ENCODE measurements at regions not wholly inside any gene's neighbourhood (a gene's known extent, or its start where the extent isn't known, plus 50 kb on each side); places are given as distances from the start of the nearest gene placed in this dataset.

- Histone ChIP-seq H3K4me3 (ENCODE audit: low read depth in 1 of 2, low read length in 2 of 2) (no peak overlapping the region), H3K4me1 (ENCODE audit: insufficient read depth, low read length) (no peaks in the 10 kb centered on the region), H3K36me3 (ENCODE audit: insufficient read depth, low read length) (no peaks in the 10 kb centered on the region), H3K9me3 (ENCODE audit: low read length) (no peaks in the 10 kb centered on the region), H3K27me3 (ENCODE audit: control insufficient read depth in 1 of 2, insufficient read depth in 2 of 2, low read length in 2 of 2) (peaks cover 0 to 6% of the 10 kb centered on the region in 2 donors), H3K27ac (ENCODE audit: low read depth, low read length) (no peak overlapping the region), H3K9ac (ENCODE audit: low read length) (no peak overlapping the region)
These were observed 728.6 kb downstream of the BRD1 start for GRCh38 chr22:49099089-49099488.

DNA sequence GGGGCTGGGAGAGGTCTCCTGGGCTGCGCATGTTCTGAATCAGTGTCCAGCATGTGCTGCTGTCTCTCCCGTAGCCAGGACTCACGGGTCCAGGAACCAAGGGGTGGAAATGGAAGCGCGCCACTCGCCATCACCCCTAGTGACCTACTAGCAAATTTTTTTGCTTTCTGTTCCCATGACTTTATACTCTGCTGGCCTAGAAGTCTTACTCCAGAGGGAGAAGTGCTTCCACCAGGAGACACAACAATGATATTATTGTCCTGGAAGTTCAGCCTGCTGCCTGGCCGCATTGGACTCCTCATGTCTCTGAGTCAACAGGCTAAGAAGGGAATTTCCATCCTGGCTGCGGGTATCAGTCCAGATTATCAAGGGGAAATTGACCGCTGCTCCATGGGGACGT, 729.7 kb downstream of the BRD1 start:
- Histone ChIP-seq H3K36me3 (ENCODE audit: insufficient read depth, low read length) (no peaks in the 10 kb centered on the region), H3K4me3 (ENCODE audit: low read depth in 1 of 2, low read length in 2 of 2) (no peak overlapping the region), H3K27me3 (ENCODE audit: control insufficient read depth in 1 of 2, insufficient read depth in 2 of 2, low read length in 2 of 2) (peaks cover 0 to 9% of the 10 kb centered on the region in 2 donors), H3K4me1 (ENCODE audit: insufficient read depth, low read length) (no peaks in the 10 kb centered on the region), H3K9ac (ENCODE audit: low read length) (no peak overlapping the region), H3K9me3 (ENCODE audit: low read length) (no peaks in the 10 kb centered on the region), H3K27ac (ENCODE audit: low read depth, low read length) (no peak overlapping the region)

DNA sequence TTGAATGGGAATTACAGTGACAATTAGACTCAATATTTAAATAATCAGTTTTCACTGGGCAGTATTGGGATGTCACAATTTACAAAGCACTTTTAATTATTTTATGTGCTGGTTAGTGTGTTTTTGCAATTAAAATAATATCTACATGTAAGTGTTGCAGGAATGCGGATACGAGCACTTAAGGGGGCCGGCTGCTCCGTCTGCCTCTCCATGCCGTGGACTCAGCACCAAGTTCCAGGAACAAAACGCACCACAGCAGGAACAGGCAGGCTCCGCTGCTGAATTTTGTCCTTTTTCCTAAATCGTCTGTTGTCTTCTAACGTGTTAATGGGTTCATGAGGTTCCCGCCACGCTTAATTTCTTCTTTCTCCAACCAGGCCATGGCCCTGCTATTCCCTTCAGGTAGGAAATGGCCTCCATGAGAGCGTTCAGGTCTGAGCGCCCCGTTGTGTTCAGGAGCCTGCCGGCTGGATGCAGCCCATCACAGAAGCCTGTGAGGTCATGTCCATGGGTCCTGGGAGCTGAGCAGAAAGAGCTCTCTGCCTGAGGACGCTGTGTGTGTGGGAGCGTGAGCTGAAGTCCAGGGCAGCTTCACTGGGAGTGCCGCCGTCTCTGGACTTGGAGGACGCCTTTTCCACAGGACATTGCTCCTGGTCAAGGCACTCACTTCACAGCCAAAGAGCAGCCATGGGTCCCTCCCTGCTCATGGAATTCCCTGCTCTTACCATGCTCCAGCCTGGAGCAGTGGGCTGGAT, 730.3 kb downstream of the BRD1 start:
- Histone ChIP-seq H3K9ac (ENCODE audit: low read length) (no peak overlapping the region), H3K27me3 (ENCODE audit: control insufficient read depth in 1 of 2, insufficient read depth in 2 of 2, low read length in 2 of 2) (peaks cover 0 to 9% of the 10 kb centered on the region in 2 donors), H3K4me1 (ENCODE audit: insufficient read depth, low read length) (no peaks in the 10 kb centered on the region), H3K9me3 (ENCODE audit: low read length) (no peaks in the 10 kb centered on the region), H3K4me3 (ENCODE audit: low read depth in 1 of 2, low read length in 2 of 2) (no peak overlapping the region), H3K36me3 (ENCODE audit: insufficient read depth, low read length) (no peaks in the 10 kb centered on the region), H3K27ac (ENCODE audit: low read depth, low read length) (no peak overlapping the region)

DNA sequence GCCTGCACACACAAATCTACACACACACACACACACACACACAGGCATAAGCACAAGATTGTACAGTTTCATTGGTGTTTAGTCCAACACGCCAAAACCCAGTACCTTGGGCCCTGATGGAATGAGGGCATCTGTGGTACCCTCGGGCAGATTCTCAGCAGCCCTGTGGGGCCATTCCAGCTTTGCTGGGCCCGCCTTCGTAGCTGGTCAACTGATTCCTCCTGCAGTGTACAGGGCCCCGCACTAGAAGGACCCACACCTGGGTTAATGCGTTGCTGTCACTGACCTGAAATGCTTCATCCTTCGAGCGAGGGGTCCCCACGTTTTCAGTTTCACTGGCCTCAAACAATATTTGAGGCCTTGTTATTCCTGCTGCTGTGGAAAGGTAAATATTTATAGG, 731.2 kb downstream of the BRD1 start:
- Histone ChIP-seq H3K27ac (ENCODE audit: low read depth, low read length) (no peak overlapping the region), H3K36me3 (ENCODE audit: insufficient read depth, low read length) (no peaks in the 10 kb centered on the region), H3K4me1 (ENCODE audit: insufficient read depth, low read length) (no peaks in the 10 kb centered on the region), H3K9me3 (ENCODE audit: low read length) (no peaks in the 10 kb centered on the region), H3K9ac (ENCODE audit: low read length) (no peak overlapping the region), H3K4me3 (ENCODE audit: low read depth in 1 of 2, low read length in 2 of 2) (no peak overlapping the region), H3K27me3 (ENCODE audit: control insufficient read depth in 1 of 2, insufficient read depth in 2 of 2, low read length in 2 of 2) (peaks cover 0 to 9% of the 10 kb centered on the region in 2 donors)

DNA sequence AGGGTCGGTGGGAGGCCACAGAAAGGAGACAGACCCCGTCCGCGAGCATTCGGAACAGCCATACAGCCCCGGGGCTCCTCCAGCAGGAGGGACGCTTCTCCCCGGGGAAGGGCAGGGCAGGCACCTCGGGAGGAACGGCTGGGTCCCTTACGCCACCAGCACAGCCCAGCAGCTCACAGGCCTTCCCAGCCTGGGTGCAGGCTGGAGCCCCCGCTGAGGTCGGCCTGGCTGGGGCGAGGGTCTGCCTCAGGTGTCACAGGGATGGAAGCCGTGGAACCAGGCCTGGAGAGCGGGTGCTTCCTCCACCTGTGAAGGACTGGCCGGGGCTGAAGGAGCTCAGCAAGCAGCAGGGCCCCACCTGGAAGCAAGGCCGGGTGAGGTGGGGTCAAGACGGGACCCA, 732.3 kb downstream of the BRD1 start:
- H3K27me3 ChIP-seq (ENCODE audit: control insufficient read depth in 1 of 2, insufficient read depth in 2 of 2, low read length in 2 of 2) = peaks cover 0 to 9% of the 10 kb centered on the region in 2 donors
- H3K4me3 ChIP-seq (ENCODE audit: low read depth in 1 of 2, low read length in 2 of 2) = no peak overlapping the region

DNA sequence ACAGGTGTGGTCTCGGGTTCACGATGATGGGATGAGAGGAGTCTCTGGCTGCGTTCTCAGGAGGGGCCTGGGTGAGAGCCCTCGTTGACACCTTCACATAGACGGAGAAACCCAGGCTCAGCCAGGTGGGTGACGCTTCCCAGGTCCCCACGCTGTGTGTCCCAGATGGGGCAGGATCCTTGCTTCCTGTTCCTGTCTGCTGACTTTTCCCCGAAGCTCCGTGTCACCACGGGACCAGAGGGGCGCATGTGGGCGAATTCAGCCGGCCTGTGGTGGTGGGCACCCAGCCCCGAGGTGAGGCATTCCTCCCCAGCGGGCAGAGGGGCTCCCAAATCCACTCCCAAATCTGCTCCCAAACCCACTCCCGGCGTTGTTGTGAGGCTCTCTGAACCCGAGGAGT, 732.8 kb downstream of the BRD1 start:
- Histone ChIP-seq H3K36me3 (ENCODE audit: insufficient read depth, low read length) (no peaks in the 10 kb centered on the region), H3K27ac (ENCODE audit: low read depth, low read length) (no peak overlapping the region), H3K9ac (ENCODE audit: low read length) (no peak overlapping the region), H3K27me3 (ENCODE audit: control insufficient read depth in 1 of 2, insufficient read depth in 2 of 2, low read length in 2 of 2) (peaks cover 0 to 9% of the 10 kb centered on the region in 2 donors), H3K9me3 (ENCODE audit: low read length) (no peaks in the 10 kb centered on the region), H3K4me1 (ENCODE audit: insufficient read depth, low read length) (no peaks in the 10 kb centered on the region), H3K4me3 (ENCODE audit: low read depth in 1 of 2, low read length in 2 of 2) (no peak overlapping the region)

More for the DNA sequence above, 732.3 kb downstream of the BRD1 start:
- H3K36me3 ChIP-seq (ENCODE audit: insufficient read depth, low read length) = no peaks in the 10 kb centered on the region
- H3K9me3 ChIP-seq (ENCODE audit: low read length) = no peaks in the 10 kb centered on the region
- no peak overlapping the region for H3K27ac ChIP-seq (ENCODE audit: low read depth, low read length)
- no peaks in the 10 kb centered on the region for H3K4me1 ChIP-seq (ENCODE audit: insufficient read depth, low read length)
- no peak overlapping the region for H3K9ac ChIP-seq (ENCODE audit: low read length)

- H3K9ac ChIP-seq (ENCODE audit: low read length) = no peak overlapping the region
- H3K4me1 ChIP-seq (ENCODE audit: insufficient read depth, low read length) = no peaks in the 10 kb centered on the region
- no peaks in the 10 kb centered on the region for H3K9me3 ChIP-seq (ENCODE audit: low read length)
- no peaks in the 10 kb centered on the region for H3K36me3 ChIP-seq (ENCODE audit: insufficient read depth, low read length)
- H3K4me3 ChIP-seq (ENCODE audit: low read depth in 1 of 2, low read length in 2 of 2) = no peak overlapping the region
- peaks cover 0 to 9% of the 10 kb centered on the region in 2 donors for H3K27me3 ChIP-seq (ENCODE audit: control insufficient read depth in 1 of 2, insufficient read depth in 2 of 2, low read length in 2 of 2)
- H3K27ac ChIP-seq (ENCODE audit: low read depth, low read length) = no peak overlapping the region
These were observed 733.5 kb downstream of the BRD1 start for GRCh38 chr22:49094151-49094550.

DNA sequence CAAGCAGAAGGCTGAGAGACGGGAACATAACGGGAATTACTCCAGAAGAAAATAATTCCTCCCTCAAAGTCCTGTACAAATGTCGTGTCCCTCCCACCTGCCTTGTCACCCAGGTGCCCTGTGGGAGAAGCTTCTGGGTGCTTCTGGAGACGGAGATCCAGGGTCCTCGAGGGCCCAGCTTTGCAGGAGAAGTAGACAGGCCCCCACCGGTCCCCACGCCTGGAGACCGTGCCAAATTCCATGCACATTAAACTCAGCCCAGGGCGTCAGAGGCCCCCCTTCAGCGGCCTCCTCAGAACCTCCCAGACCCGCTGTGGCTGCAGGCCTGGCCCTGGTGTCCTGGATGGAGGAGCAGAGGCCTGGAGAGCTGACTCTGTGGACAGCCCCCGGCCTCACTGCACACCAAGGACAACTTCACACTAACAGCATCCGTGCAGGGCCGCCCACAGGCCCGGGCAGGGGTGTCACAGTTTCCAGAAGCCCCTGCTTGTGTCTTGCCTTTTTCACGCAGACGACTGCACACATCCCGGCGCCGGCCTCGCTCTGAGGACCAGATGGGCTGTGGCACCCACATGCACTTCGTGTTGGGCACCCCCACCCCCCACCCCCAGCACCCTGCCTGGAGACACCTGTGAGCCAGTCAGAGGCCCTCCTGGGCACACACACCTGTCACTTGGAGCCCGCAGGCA, 734.3 kb downstream of the BRD1 start:
- Histone ChIP-seq H3K27ac (ENCODE audit: low read depth, low read length) (no peak overlapping the region), H3K9me3 (ENCODE audit: low read length) (no peaks in the 10 kb centered on the region), H3K4me3 (ENCODE audit: low read depth in 1 of 2, low read length in 2 of 2) (no peak overlapping the region), H3K4me1 (ENCODE audit: insufficient read depth, low read length) (no peaks in the 10 kb centered on the region), H3K27me3 (ENCODE audit: control insufficient read depth in 1 of 2, insufficient read depth in 2 of 2, low read length in 2 of 2) (peaks cover 0 to 10% of the 10 kb centered on the region in 2 donors), H3K36me3 (ENCODE audit: insufficient read depth, low read length) (no peaks in the 10 kb centered on the region), H3K9ac (ENCODE audit: low read length) (no peak overlapping the region)

DNA sequence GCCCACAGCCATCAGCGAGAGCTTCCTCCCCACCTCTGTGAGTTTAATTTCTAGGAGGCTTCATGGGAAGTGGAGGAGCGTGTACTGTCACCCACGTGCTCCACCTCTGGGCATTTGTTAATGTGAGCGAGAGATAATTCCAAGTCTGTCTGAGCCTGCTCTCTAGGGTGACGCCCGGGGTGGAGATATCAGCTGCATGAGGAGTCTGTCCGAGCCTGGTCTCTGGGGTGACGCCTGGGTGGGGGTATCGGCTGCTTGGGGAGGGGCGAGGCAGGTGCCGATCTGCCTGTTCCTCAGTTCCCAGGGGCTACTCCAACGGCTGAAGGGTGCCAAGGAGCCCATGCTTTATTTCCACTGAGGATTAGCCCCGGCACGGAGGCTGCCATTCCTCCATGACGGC, 735.0 kb downstream of the BRD1 start:
- Histone ChIP-seq H3K4me1 (ENCODE audit: insufficient read depth, low read length) (no peaks in the 10 kb centered on the region), H3K27me3 (ENCODE audit: control insufficient read depth in 1 of 2, insufficient read depth in 2 of 2, low read length in 2 of 2) (peaks cover 0 to 16% of the 10 kb centered on the region in 2 donors), H3K27ac (ENCODE audit: low read depth, low read length) (no peak overlapping the region)

DNA sequence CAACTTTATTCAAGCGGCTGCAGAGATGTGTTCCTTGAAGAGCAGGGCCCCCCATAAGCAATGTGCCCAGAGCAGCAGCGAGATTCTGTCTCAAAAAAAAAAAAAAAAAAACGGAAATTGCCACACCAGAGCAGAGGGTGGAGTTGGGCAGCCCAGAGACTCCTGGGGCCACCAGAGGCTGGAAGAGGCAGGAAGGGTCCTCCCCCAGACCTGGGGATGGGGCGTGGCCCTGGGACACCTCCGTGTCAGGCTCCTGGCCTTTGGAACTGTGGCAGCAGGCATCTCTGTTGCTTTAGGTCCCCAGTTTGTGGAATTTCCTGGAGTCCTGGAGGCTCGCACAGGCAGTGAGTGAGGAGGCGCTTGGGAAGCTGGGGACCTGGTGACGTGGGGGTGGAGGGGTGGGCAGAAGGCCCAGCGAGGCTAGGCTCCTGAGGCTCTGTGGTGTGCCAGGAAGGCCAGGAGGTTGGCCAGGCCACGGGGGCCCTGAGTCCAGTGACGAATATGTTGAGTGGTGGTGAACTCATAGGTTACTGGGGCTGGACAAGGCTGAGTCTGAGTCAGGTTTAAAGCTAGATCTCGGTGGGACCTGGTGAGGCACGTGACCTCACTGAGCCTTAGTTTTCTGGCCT, 735.6 kb downstream of the BRD1 start:
- Histone ChIP-seq H3K27me3 (ENCODE audit: control insufficient read depth in 1 of 2, insufficient read depth in 2 of 2, low read length in 2 of 2) (peaks cover 0 to 17% of the 10 kb centered on the region in 2 donors), H3K9me3 (ENCODE audit: low read length) (no peaks in the 10 kb centered on the region), H3K9ac (ENCODE audit: low read length) (no peak overlapping the region), H3K4me1 (ENCODE audit: insufficient read depth, low read length) (no peaks in the 10 kb centered on the region), H3K27ac (ENCODE audit: low read depth, low read length) (no peak overlapping the region), H3K36me3 (ENCODE audit: insufficient read depth, low read length) (no peaks in the 10 kb centered on the region), H3K4me3 (ENCODE audit: low read depth in 1 of 2, low read length in 2 of 2) (no peak overlapping the region)

More for the DNA sequence above, 735.0 kb downstream of the BRD1 start:
- Histone ChIP-seq H3K9me3 (ENCODE audit: low read length) (no peaks in the 10 kb centered on the region), H3K4me3 (ENCODE audit: low read depth in 1 of 2, low read length in 2 of 2) (no peak overlapping the region), H3K36me3 (ENCODE audit: insufficient read depth, low read length) (no peaks in the 10 kb centered on the region), H3K9ac (ENCODE audit: low read length) (no peak overlapping the region)

DNA sequence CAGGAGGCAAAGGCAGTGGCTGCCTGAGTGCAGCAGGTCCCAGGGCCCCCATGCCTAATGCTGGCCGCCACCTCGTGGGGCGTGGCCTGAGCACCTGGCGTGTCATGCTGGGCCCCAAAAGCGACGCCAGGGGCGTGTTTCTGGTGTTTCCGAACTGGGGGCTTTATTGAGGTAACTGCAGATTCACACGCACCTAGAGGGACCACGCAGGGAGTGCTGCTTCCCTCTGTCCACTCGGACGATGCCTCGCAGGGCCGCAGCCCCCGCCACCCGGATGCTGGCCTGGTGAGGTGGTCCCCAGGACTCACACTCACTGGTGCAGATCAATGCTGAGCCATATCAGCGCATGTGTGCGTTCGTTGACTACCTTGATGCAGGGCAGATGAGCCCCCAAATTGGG, 736.2 kb downstream of the BRD1 start:
- Histone ChIP-seq H3K4me1 (ENCODE audit: insufficient read depth, low read length) (no peaks in the 10 kb centered on the region), H3K9ac (ENCODE audit: low read length) (no peak overlapping the region), H3K9me3 (ENCODE audit: low read length) (no peaks in the 10 kb centered on the region), H3K36me3 (ENCODE audit: insufficient read depth, low read length) (no peaks in the 10 kb centered on the region), H3K27me3 (ENCODE audit: control insufficient read depth in 1 of 2, insufficient read depth in 2 of 2, low read length in 2 of 2) (peaks cover 0 to 17% of the 10 kb centered on the region in 2 donors), H3K4me3 (ENCODE audit: low read depth in 1 of 2, low read length in 2 of 2) (no peak overlapping the region), H3K27ac (ENCODE audit: low read depth, low read length) (no peak overlapping the region)
